SKM-1 treated with dmso at 0.1 percent for 144 hours (cell line): ENCODE measurements at regions not wholly inside any gene's neighbourhood (a gene's known extent, or its start where the extent isn't known, plus 50 kb on each side); places are given as distances from the start of the nearest gene placed in this dataset.

Experiments used
- DNase-seq: peaks from one replicate; lab custom pipeline; 2025; ENCODE audit not compliant: unreplicated experiment; lab: John Stamatoyannopoulos, UW

DNA sequence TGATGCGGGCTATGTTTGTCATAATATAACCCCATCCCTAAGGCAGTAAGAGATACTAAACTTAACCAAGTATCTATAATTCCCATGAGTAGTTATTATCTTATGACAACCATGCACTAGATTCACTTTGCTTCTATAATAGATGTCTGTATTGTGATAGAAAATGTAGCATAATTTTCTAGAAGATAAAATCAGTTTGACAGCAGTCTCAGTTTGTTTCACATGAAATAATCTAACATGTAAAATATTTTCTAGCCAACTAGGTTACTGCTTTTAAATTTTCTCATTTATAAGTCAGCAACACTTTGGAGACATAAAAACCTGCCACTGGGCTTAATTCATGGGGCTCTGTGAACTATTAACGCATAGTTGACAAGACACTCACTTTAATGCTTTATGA lies 1410.7 kb upstream of the ATXN8OS start:
- DNase-seq = no peak

- no peak for DNase-seq
Measured at GRCh38 chr13:68692049-68692448, 1415.6 kb upstream of the ATXN8OS start.

DNA sequence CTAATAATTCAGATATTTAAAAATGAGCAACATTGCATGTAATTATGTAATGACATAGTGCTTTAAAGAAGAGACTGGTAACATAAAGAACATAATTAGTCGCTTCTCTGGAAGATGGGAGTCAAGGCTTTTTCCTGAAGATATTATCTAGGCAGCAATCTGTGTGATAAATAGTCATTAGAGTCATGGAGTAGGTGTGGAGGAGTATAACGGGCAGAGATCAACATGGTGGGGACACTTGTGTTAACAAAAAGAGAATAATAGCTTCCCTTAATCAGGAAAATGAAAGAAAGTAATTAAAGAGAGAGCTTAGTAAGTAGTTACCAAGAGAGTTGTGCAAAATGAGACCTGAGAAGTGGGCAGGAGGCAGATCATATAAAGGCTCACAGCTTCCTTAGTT lies 1417.1 kb upstream of the ATXN8OS start:
- no peak for DNase-seq

- DNase-seq = no peak
Measured at GRCh38 chr13:68676513-68677115, 1431.0 kb upstream of the ATXN8OS start.

DNA sequence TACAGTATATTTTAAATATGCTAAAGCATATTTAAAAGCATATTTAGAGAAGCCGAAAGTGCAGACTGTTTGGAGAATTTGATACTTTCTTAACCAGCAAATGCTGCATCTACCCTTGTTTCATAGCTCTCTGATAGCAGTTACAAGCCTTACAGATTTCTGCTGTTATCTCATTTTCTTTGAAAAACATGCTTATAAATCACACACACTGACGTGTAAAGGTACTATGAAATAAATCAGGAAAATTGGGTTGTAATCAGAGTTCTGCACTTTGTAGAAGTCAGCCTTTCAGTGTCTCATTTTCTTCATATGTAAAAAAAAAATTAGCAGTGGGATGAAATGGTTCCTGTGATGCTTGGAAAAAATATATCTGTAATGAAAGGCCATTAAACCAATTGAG lies 1432.4 kb upstream of the ATXN8OS start:
- no peak for DNase-seq

DNA sequence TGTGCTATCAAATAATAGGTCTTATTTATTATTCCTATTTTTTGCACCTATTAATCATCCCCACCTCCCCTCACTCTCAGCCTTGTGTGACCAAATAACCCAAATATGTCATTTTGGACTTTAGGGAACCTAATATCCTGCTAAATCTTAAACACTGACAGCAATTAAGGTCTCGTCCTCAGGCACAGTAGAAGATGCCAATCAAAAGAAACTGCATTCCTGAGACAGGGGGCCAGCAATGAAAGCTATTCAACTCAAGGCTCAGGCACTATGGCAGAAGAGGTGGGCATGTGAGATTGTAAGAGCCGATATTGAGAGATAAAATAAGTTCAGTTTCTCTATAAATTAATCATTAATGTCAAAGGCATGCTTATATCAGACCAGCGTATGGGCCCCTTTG lies 1437.7 kb upstream of the PCDH9 start:
- DNase-seq = no peak

DNA sequence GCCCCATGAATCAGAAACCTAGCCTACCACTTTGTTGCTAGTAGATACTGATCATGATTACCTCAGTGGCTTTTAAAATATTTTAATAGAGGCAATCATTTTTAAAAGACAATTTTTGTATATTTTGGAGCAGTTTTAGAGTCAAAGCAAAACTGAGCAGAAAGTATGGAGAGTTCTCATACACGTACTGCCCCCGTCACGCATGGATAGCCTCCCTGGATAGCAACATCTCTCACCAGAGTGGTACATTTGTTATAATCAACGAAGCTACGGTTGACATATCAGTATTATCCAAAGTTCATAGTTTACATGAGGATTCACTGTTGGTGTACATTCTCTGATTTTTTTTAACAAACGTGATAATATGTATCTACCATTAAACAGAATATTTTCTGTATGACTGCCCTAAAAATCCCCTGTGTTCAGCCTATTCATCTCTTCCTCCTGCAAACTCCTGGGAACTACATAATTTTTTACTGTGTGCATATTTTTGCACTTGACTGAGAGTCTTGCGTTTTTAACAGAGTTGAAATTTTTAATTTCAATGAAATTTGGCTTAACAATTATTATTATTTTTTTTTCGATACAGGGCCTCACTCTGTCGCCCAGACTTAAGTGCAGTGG lies 1436.8 kb upstream of the PCDH9 start:
- DNase-seq = no peak

- DNase-seq = no peak
Measured at GRCh38 chr13:68645814-68646213, 1415.7 kb upstream of the PCDH9 start.

DNA sequence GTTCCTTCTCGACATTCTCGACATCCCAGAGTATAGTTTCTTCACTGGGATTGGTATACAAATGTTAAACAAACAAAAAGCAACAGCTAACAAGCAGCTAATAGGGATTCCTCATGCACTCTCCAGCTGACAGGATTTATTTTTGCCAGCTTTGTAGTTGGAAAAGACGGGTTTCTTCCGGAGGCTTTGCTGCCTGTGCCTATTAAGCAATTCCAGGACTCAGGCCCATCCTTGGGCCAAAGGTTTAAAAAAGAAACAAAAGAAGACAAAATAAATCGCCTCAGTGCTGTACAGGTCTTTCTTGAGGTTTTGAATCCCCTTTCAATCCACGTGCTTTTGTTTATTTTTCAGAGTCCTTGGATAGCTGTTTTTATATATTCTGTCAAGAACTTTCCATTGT lies 1414.5 kb upstream of the PCDH9 start:
- no peak for DNase-seq

- DNase-seq = no peak
Measured at GRCh38 chr13:68636784-68637183, 1406.6 kb upstream of the PCDH9 start.

- no peak for DNase-seq
Measured at GRCh38 chr13:68628994-68629393, 1398.9 kb upstream of the PCDH9 start.

DNA sequence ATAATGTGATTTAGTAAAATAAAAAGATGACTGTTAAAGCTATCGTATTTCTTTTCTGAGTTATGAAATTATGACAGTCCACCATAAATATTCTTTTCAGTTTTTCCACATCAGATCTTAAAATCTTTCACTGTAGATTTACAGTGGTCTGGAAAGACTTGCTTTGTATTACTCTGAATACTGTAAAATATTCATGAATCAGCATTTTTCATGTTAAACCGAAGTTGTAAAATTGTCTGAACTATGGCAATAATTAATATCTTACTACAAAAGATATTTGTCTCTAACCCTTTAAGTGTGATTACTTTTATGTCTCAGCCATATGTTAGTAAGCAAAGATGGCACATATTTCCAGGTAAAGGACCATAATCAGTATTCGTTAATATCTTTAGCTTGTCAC lies 1397.2 kb upstream of the PCDH9 start:
- DNase-seq = no peak

DNA sequence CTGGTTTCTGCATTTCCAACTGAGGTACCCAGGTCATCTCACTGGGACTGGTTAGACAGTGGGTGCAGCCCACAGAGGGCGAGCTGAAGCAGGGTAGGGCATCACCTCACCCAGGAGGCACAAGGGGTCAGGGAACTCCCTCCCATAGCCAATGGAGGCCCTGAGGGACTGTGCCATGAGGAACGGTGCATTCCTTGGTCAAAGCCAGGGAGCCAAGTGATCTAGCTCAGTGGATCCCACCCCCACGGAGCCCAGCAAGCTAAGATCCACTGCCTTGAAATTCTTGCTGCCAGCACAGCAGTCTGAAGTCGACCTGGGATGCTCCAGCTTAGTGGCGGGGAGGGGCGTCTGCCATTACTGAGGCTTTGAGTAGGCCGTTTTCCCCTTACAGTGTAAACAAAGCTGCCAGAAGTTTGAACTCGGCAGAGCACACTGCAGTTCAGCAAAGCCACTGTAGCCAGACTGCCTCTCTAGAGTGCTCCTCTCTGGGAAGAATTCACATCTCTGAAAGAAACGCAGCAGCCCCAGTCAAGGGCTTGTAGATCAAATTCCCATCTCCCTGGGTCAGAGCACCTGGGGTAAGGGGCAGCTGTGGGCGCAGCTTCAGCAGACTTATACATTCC lies 1386.6 kb upstream of the PCDH9 start:
- DNase-seq = no peak

- DNase-seq = no peak
Measured at GRCh38 chr13:68609661-68610060, 1379.5 kb upstream of the PCDH9 start.

DNA sequence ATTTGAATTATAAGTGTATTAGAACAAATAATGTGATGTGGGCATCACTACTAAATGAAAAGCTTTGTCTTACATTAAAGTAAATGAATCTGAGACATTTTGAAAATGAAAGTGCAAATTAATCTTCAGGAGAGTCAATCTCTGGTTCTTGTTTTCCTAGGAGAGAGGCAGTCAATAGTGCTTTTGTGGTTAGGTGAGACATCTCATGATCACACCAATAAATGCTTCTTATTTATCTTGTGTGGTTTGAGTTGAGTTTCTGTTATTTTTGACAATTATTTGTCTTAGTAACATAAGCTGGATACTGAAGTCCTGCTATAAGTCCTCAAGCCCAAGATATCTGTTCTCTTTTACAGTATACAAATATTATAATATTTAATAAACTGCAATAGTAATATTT lies 1378.0 kb upstream of the PCDH9 start:
- no peak for DNase-seq

GRCh38 chr13:68597641-68598040 lies 1367.5 kb upstream of the PCDH9 start:
- no peak for DNase-seq

GRCh38 chr13:68588623-68589022 lies 1358.5 kb upstream of the PCDH9 start:
- DNase-seq = peak; percentile 45

GRCh38 chr13:68584776-68585175 lies 1354.6 kb upstream of the PCDH9 start:
- no peak for DNase-seq

DNA sequence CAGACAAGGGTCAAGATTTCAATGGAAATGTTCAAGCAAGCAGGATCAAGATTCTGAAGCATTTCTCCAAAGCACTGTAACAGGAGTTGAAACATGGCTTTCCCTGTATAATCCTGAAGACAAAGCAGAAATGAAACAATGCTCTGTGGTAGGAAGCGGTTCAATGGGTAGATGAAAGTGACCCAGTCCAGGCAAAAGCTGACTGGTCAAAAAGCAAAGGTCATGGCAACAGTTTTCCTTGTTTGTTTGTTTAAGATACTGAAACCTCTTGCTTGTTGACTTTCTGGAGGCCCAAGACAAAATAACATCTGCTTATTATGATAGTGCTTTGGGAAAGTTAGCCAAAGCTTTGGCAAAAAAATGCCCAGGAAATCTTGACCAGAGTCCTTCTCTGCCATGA lies 1343.9 kb upstream of the PCDH9 start:
- DNase-seq = no peak

GRCh38 chr13:68551701-68552522 lies 1321.8 kb upstream of the PCDH9 start:
- no peak for DNase-seq

DNA sequence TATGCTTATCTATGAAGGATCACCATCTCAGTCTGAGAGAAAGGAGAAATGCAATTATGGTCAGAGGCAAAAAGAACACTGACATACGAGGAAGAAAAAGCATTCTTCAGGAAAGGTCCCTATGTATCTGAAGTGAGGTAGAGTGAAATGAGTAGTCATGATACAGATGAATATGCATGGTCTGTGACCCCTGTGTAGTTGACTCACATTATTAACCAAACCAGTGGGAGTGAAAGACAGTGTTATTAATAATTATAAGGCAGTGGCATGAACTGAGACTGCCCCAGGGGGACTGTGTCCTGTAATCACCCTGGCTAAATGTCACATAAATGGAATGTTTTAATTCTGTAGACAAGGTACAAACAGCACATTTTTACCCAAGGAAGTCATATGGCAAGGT lies 1320.2 kb upstream of the PCDH9 start:
- DNase-seq = no peak

DNA sequence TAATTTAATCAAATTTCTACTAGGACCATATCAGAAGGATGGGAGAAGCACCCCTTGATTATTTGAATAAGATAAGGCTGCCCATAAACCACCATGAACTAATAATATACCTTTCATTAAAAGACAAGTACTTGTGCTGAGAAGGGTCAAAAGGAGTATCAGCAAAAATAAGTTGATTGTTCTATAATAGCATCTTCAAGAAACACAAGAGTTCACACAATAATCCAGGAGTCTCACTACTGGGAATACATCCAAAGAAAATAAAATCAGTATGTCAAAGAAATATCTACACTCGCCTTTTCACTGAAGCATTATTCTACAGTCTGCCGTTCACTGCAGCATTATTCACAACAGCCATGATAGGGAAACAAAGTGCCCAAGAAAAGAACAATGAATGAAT lies 1310.1 kb upstream of the PCDH9 start:
- no peak for DNase-seq
